ENCODE measurements at regions not wholly inside any gene's neighbourhood (a gene's known extent, or its start where the extent isn't known, plus 50 kb on each side); places are given as distances from the start of the nearest gene placed in this dataset.

- H3K27me3 Mint-ChIP-seq: no peaks in the 10 kb centered on the region
- H3K4me1 Mint-ChIP-seq (ENCODE audit: low read depth): no peaks in the 10 kb centered on the region
- no peaks in the 10 kb centered on the region for H3K27me3 ChIP-seq (ENCODE audit: control insufficient read depth in 1 of 2, insufficient read depth in 2 of 2, low read length in 2 of 2)
- no peak overlapping the region for H3K27ac Mint-ChIP-seq
- ChIA-PET CTCF (no interaction called here), POLR2A (no interaction called here)
- peaks cover 4 to 20% of the 10 kb centered on the region in 2 experiments for H3K9me3 ChIP-seq (ENCODE audit: control insufficient read depth in 1 of 2, insufficient read depth in 1 of 2, low read length in 2 of 2)
- no peak overlapping the region for H3K27ac ChIP-seq (ENCODE audit: low read depth in 1 of 2, low read length in 2 of 2)
- no peak overlapping the region for H3K4me3 ChIP-seq (ENCODE audit: low read length)
- peaks cover 11% of the 10 kb centered on the region for H3K9me3 Mint-ChIP-seq
- H3K36me3 Mint-ChIP-seq (ENCODE audit: low read depth): no peaks in the 10 kb centered on the region
- intact Hi-C loops (cut with DNase I, micrococcal nuclease): no loop called here
- no peaks in the 10 kb centered on the region for H3K4me1 ChIP-seq (ENCODE audit: insufficient read depth, low read length)
- DNase-seq (no peak), ATAC-seq (ENCODE audit: poor library complexity) (no peak)
- H3K36me3 ChIP-seq (ENCODE audit: insufficient read depth, low read length): no peaks in the 10 kb centered on the region
- TF ChIP-seq, protein P1, sequence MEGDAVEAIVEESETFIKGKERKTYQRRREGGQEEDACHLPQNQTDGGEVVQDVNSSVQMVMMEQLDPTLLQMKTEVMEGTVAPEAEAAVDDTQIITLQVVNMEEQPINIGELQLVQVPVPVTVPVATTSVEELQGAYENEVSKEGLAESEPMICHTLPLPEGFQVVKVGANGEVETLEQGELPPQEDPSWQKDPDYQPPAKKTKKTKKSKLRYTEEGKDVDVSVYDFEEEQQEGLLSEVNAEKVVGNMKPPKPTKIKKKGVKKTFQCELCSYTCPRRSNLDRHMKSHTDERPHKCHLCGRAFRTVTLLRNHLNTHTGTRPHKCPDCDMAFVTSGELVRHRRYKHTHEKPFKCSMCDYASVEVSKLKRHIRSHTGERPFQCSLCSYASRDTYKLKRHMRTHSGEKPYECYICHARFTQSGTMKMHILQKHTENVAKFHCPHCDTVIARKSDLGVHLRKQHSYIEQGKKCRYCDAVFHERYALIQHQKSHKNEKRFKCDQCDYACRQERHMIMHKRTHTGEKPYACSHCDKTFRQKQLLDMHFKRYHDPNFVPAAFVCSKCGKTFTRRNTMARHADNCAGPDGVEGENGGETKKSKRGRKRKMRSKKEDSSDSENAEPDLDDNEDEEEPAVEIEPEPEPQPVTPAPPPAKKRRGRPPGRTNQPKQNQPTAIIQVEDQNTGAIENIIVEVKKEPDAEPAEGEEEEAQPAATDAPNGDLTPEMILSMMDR (IDR thresholded peaks at IDR 0.05): no peak
- no peak overlapping the region for H3K4me3 Mint-ChIP-seq
Measured at GRCh38 chr20:11604339-11604738, 313.4 kb upstream of the BTBD3 start.

DNA sequence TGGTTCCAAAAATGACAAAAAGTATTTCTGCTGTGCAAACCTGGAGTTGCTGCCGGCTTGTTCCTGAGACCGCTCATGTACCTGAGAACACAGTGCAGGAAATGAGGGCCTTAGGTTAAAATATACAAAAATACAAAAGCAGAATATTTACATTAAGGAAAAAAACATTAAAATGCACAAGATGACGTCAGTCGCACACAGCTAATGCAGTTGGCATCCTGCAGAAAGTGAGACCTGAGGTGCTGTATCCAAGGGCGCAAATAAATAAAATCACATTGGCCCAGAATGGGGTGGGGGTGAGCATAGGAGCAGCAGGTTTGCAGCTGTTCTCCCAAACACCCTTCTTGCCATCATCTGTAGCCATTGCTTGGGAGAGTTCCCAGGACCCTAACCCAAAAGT is 310.6 kb upstream of the BTBD3 start:
- no peaks in the 10 kb centered on the region for H3K27me3 ChIP-seq (ENCODE audit: control insufficient read depth in 1 of 2, insufficient read depth in 2 of 2, low read length in 2 of 2)
- Mint-ChIP-seq H3K27ac (no peak overlapping the region), H3K36me3 (ENCODE audit: low read depth) (no peaks in the 10 kb centered on the region), H3K4me1 (ENCODE audit: low read depth) (no peaks in the 10 kb centered on the region), H3K4me3 (no peak overlapping the region), H3K9me3 (peaks cover 7% of the 10 kb centered on the region), H3K27me3 (no peaks in the 10 kb centered on the region)
- TF ChIP-seq, protein P1 (IDR thresholded peaks at IDR 0.05): no peak
- CTCF ChIA-PET: no interaction called here
- no peaks in the 10 kb centered on the region for H3K36me3 ChIP-seq (ENCODE audit: insufficient read depth, low read length)
- POLR2A ChIA-PET: no interaction called here
- H3K4me1 ChIP-seq (ENCODE audit: insufficient read depth, low read length): no peaks in the 10 kb centered on the region
- ATAC-seq (ENCODE audit: poor library complexity) (no peak), DNase-seq (no peak)
- H3K27ac ChIP-seq (ENCODE audit: low read depth in 1 of 2, low read length in 2 of 2): no peak overlapping the region
- H3K9me3 ChIP-seq (ENCODE audit: control insufficient read depth in 1 of 2, insufficient read depth in 1 of 2, low read length in 2 of 2): peaks cover 4 to 24% of the 10 kb centered on the region in 2 experiments
- H3K4me3 ChIP-seq (ENCODE audit: low read length): no peak overlapping the region
- intact Hi-C loops (cut with DNase I, micrococcal nuclease): no loop called here

DNA sequence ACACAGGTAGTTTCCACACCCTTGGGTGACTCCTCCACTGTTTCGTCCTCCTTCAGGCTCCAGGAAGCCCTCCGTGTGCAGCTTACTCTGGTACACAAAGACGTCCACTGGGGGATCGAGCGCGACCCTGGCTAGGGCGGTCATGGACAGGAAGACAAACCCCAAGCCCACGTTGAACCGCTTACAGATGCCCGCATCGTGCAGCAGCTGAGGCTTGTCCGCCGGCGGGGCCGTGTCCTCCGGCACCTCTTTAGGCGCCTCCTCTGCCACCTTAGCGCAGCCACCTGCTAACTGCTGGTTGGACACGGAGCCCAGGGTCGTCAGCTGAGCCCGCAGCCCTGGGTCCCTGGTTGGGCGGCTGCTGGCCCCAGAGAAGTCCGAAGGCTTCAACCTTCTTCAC is 309.0 kb upstream of the BTBD3 start:
- Histone ChIP-seq H3K27ac (ENCODE audit: low read depth in 1 of 2, low read length in 2 of 2) (no peak overlapping the region), H3K27me3 (ENCODE audit: control insufficient read depth in 1 of 2, insufficient read depth in 2 of 2, low read length in 2 of 2) (no peaks in the 10 kb centered on the region), H3K4me3 (ENCODE audit: low read length) (no peak overlapping the region), H3K36me3 (ENCODE audit: insufficient read depth, low read length) (no peaks in the 10 kb centered on the region), H3K9me3 (ENCODE audit: control insufficient read depth in 1 of 2, insufficient read depth in 1 of 2, low read length in 2 of 2) (peaks cover 0 to 24% of the 10 kb centered on the region in 2 experiments), H3K4me1 (ENCODE audit: insufficient read depth, low read length) (no peaks in the 10 kb centered on the region)
- TF ChIP-seq, protein P1 (IDR thresholded peaks at IDR 0.05): no peak
- Mint-ChIP-seq H3K4me1 (ENCODE audit: low read depth) (no peaks in the 10 kb centered on the region), H3K27ac (no peak overlapping the region), H3K27me3 (no peaks in the 10 kb centered on the region), H3K36me3 (ENCODE audit: low read depth) (no peaks in the 10 kb centered on the region), H3K4me3 (no peak overlapping the region), H3K9me3 (peaks cover 3% of the 10 kb centered on the region)
- DNase-seq (no peak), ATAC-seq (ENCODE audit: poor library complexity) (no peak)
- ChIA-PET POLR2A (no interaction called here), CTCF (no interaction called here)
- intact Hi-C loops (cut with DNase I, micrococcal nuclease): no loop called here

All from CD4-positive, alpha-beta T cell (primary cell).